HepG2 (cell line): ENCODE measurements at regions not wholly inside any gene's neighbourhood (a gene's known extent, or its start where the extent isn't known, plus 50 kb on each side); places are given as distances from the start of the nearest gene placed in this dataset.

Experiments
- CCAR2 ChIP-seq: fragments of 200-400 bp; formaldehyde crosslinking; optimal IDR thresholded peaks from 2 replicates; pipeline ENCODE3; 2018; ENCODE audit warnings: low read depth, mild to moderate bottlenecking, low read length, moderate library complexity
- EP300 ChIP-seq, 3 experiments: sonication (generic) in 1 of 3; formaldehyde crosslinking in 1 of 3; IDR thresholded peaks; 2 replicates each; pipeline versions ENCODE4 v1.5.1 to v1.6.1; 2011 to 2020; ENCODE audit warnings: low read depth in 2 of 3, low read length in 2 of 3, borderline replicate concordance in 1 of 3, improper control_type of control experiment in 1 of 3, mild to moderate bottlenecking in 1 of 3, missing genetic modification reagents in 1 of 3, moderate library complexity in 1 of 3
- EZH2 ChIP-seq: conservative IDR thresholded peaks from 2 replicates; pipeline ENCODE4 v1.6.1; 2012; ENCODE audit warnings: mild to moderate bottlenecking, low read depth, low read length, moderate library complexity
- HOXA3 ChIP-seq: sonication (generic); formaldehyde crosslinking; IDR thresholded peaks from 2 replicates; pipeline ENCODE4 v1.5.0; 2020; ENCODE audit warnings: missing genetic modification reagents
- KAT2B ChIP-seq: fragments of 150-350 bp; IDR thresholded peaks from 2 replicates; pipeline ENCODE4 v1.6.1; 2014; ENCODE audit warnings: low read depth, low read length, borderline replicate concordance
- MAFK ChIP-seq, 2 experiments: IDR thresholded peaks in 1 of 2; conservative IDR thresholded peaks in 1 of 2; 2 replicates each; pipeline ENCODE4 v1.6.1; 2011; ENCODE audit warnings: improper control_type of control experiment in 2 of 2, low read length in 2 of 2
- MED13 ChIP-seq: sonication (generic); formaldehyde crosslinking; IDR thresholded peaks from 2 replicates; pipeline ENCODE4 v1.5.0; 2020; ENCODE audit warnings: missing genetic modification reagents
- NFYC ChIP-seq: IDR thresholded peaks from 2 replicates; pipeline ENCODE4 v1.6.1; 2016; ENCODE audit warnings: missing genetic modification reagents, missing compliant biosample characterization
- SIN3B ChIP-seq: fragments of 150-350 bp; IDR thresholded peaks from 2 replicates; pipeline ENCODE4 v1.6.1; 2014; ENCODE audit warnings: low read length
- ZFAT ChIP-seq: sonication (generic); formaldehyde crosslinking; conservative IDR thresholded peaks from 2 replicates; pipeline ENCODE4 v1.8.1; 2023; ENCODE audit warnings: missing genetic modification reagents, inconsistent platforms
- ZNF569 ChIP-seq: sonication (generic); formaldehyde crosslinking; IDR thresholded peaks from 2 replicates; pipeline ENCODE4 v1.5.0; 2020; ENCODE audit warnings: mild to moderate bottlenecking, missing genetic modification reagents, moderate library complexity, borderline replicate concordance
- ZNF878 ChIP-seq: sonication (generic); formaldehyde crosslinking; IDR thresholded peaks from 2 replicates; pipeline ENCODE4 v1.8.1; 2023; ENCODE audit warnings: mild to moderate bottlenecking, missing genetic modification reagents, moderate library complexity
- TF ChIP-seq, protein P1 (sequence below): fragments of 450-650 bp; IDR thresholded peaks from 2 replicates; pipeline ENCODE4 v1.6.1; 2017; ENCODE audit warnings: mild to moderate bottlenecking
- TF ChIP-seq, protein P2 (sequence below): sonication (generic); formaldehyde crosslinking; IDR thresholded peaks from 2 replicates; pipeline ENCODE4 v1.4.0; 2020; ENCODE audit warnings: mild to moderate bottlenecking, missing genetic modification reagents
- TF ChIP-seq, protein P3 (sequence below): sonication (generic); formaldehyde crosslinking; conservative IDR thresholded peaks from 2 replicates; pipeline ENCODE4 v1.4.0; 2020; ENCODE audit warnings: mild to moderate bottlenecking, missing genetic modification reagents, moderate library complexity
- TF ChIP-seq, protein P4 (sequence below): sonication (generic); formaldehyde crosslinking; IDR thresholded peaks from 2 replicates; pipeline ENCODE4 v1.5.1; 2020; ENCODE audit warnings: missing genetic modification reagents, mild to moderate bottlenecking, borderline replicate concordance
- TF ChIP-seq, protein P5 (sequence below): sonication (generic); formaldehyde crosslinking; IDR thresholded peaks from 2 replicates; pipeline ENCODE4 v1.4.0; 2020; ENCODE audit warnings: missing genetic modification reagents

DNA sequence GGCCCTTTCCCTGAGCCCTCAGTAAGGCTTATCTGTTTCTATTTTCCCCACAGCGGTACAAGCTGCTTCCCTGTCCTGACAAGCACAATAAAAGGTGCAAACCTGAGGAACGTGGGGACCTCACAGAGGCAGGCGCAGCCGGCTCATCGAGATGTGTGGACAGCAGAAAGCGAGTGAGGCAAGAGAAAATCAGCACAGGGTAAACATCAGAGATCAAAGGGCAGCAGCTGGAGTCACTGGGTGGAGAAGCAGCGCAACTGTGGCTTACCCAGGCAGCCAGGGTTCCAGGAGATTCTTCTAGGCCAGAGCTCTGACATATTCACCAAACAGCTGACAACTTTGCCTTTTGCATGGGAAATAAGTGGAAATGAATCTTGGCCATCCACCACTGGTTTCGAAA lies 212.6 kb downstream of the WDR11 start (continued):
- no peak for TF ChIP-seq ZNF569 (CRISPR knock-in tag)
- TF ChIP-seq SIN3B: no peak
- TF ChIP-seq, protein P1, sequence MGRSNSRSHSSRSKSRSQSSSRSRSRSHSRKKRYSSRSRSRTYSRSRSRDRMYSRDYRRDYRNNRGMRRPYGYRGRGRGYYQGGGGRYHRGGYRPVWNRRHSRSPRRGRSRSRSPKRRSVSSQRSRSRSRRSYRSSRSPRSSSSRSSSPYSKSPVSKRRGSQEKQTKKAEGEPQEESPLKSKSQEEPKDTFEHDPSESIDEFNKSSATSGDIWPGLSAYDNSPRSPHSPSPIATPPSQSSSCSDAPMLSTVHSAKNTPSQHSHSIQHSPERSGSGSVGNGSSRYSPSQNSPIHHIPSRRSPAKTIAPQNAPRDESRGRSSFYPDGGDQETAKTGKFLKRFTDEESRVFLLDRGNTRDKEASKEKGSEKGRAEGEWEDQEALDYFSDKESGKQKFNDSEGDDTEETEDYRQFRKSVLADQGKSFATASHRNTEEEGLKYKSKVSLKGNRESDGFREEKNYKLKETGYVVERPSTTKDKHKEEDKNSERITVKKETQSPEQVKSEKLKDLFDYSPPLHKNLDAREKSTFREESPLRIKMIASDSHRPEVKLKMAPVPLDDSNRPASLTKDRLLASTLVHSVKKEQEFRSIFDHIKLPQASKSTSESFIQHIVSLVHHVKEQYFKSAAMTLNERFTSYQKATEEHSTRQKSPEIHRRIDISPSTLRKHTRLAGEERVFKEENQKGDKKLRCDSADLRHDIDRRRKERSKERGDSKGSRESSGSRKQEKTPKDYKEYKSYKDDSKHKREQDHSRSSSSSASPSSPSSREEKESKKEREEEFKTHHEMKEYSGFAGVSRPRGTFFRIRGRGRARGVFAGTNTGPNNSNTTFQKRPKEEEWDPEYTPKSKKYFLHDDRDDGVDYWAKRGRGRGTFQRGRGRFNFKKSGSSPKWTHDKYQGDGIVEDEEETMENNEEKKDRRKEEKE: no peak
- TF ChIP-seq, protein P2, sequence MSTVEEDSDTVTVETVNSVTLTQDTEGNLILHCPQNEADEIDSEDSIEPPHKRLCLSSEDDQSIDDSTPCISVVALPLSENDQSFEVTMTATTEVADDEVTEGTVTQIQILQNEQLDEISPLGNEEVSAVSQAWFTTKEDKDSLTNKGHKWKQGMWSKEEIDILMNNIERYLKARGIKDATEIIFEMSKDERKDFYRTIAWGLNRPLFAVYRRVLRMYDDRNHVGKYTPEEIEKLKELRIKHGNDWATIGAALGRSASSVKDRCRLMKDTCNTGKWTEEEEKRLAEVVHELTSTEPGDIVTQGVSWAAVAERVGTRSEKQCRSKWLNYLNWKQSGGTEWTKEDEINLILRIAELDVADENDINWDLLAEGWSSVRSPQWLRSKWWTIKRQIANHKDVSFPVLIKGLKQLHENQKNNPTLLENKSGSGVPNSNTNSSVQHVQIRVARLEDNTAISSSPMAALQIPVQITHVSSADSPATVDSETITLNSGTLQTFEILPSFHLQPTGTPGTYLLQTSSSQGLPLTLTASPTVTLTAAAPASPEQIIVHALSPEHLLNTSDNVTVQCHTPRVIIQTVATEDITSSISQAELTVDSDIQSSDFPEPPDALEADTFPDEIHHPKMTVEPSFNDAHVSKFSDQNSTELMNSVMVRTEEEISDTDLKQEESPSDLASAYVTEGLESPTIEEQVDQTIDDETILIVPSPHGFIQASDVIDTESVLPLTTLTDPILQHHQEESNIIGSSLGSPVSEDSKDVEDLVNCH (CRISPR knock-in tag): no peak
- no peak for TF ChIP-seq ZFAT (CRISPR knock-in tag)
- TF ChIP-seq HOXA3: peak; percentile 74
- TF ChIP-seq MED13 (CRISPR knock-in tag): no peak
- TF ChIP-seq CCAR2: no peak
- TF ChIP-seq ZNF878 (CRISPR knock-in tag): peak; percentile 29; the same call in 1 of the 2 replicates
- TF ChIP-seq EP300 (IDR thresholded peaks at IDR 0.05; ENCODE audit: low read depth in 2 of 2, low read length in 2 of 2): peak in 1 of 2 experiments; percentile 72; a peak in 1 of 4 replicates
- peak; percentile 53 for TF ChIP-seq EP300 (CRISPR knock-in tag; IDR thresholded peaks at IDR 0.05; ENCODE audit: borderline replicate concordance)
- TF ChIP-seq KAT2B: no peak
- TF ChIP-seq EZH2: no peak
- TF ChIP-seq, protein P3, sequence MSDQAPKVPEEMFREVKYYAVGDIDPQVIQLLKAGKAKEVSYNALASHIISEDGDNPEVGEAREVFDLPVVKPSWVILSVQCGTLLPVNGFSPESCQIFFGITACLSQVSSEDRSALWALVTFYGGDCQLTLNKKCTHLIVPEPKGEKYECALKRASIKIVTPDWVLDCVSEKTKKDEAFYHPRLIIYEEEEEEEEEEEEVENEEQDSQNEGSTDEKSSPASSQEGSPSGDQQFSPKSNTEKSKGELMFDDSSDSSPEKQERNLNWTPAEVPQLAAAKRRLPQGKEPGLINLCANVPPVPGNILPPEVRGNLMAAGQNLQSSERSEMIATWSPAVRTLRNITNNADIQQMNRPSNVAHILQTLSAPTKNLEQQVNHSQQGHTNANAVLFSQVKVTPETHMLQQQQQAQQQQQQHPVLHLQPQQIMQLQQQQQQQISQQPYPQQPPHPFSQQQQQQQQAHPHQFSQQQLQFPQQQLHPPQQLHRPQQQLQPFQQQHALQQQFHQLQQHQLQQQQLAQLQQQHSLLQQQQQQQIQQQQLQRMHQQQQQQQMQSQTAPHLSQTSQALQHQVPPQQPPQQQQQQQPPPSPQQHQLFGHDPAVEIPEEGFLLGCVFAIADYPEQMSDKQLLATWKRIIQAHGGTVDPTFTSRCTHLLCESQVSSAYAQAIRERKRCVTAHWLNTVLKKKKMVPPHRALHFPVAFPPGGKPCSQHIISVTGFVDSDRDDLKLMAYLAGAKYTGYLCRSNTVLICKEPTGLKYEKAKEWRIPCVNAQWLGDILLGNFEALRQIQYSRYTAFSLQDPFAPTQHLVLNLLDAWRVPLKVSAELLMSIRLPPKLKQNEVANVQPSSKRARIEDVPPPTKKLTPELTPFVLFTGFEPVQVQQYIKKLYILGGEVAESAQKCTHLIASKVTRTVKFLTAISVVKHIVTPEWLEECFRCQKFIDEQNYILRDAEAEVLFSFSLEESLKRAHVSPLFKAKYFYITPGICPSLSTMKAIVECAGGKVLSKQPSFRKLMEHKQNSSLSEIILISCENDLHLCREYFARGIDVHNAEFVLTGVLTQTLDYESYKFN (CRISPR knock-in tag): peak; percentile 68; the same call in 1 of the 2 replicates
- TF ChIP-seq, protein P4, sequence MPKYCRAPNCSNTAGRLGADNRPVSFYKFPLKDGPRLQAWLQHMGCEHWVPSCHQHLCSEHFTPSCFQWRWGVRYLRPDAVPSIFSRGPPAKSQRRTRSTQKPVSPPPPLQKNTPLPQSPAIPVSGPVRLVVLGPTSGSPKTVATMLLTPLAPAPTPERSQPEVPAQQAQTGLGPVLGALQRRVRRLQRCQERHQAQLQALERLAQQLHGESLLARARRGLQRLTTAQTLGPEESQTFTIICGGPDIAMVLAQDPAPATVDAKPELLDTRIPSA (CRISPR knock-in tag): no peak
- TF ChIP-seq MAFK (conservative IDR thresholded peaks at IDR 0.05 in 1 of 2, IDR thresholded peaks at IDR 0.05 in 1 of 2; ENCODE audit: low read length in 2 of 2): no peak
- TF ChIP-seq, protein P5, sequence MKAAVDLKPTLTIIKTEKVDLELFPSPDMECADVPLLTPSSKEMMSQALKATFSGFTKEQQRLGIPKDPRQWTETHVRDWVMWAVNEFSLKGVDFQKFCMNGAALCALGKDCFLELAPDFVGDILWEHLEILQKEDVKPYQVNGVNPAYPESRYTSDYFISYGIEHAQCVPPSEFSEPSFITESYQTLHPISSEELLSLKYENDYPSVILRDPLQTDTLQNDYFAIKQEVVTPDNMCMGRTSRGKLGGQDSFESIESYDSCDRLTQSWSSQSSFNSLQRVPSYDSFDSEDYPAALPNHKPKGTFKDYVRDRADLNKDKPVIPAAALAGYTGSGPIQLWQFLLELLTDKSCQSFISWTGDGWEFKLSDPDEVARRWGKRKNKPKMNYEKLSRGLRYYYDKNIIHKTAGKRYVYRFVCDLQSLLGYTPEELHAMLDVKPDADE (CRISPR knock-in tag): no peak
- TF ChIP-seq NFYC (CRISPR knock-in tag): no peak
